ENCODE measurements at regions not wholly inside any gene's neighbourhood (a gene's known extent, or its start where the extent isn't known, plus 50 kb on each side); places are given as distances from the start of the nearest gene placed in this dataset.

- TF ChIP-seq CTCF (IDR thresholded peaks at IDR 0.05 in 2 of 3, conservative IDR thresholded peaks at IDR 0.05 in 1 of 3; ENCODE audit: borderline replicate concordance in 1 of 3, insufficient read depth in 1 of 3, low read depth in 2 of 3, low read length in 2 of 3) (no peak), POLR2A (IDR thresholded peaks at IDR 0.05; ENCODE audit: borderline replicate concordance, extremely low read depth, insufficient read depth, insufficient read length) (no peak), ZNF274 (IDR thresholded peaks at IDR 0.05; ENCODE audit: low read depth, low read length) (no peak), YY1 (IDR thresholded peaks at IDR 0.05; ENCODE audit: extremely low read depth, insufficient replicate concordance, low read depth, low read length) (no peak), MAX (IDR thresholded peaks at IDR 0.05) (no peak), EZH2phosphoT487 (IDR thresholded peaks at IDR 0.05; ENCODE audit: borderline replicate concordance) (no peak), JUND (IDR thresholded peaks at IDR 0.05) (no peak)
These were observed 236.9 kb downstream of the QKI start for GRCh38 chr6:163651426-163651825.
